NCI-H2029 (cell line): ENCODE measurements at regions not wholly inside any gene's neighbourhood (a gene's known extent, or its start where the extent isn't known, plus 50 kb on each side); places are given as distances from the start of the nearest gene placed in this dataset.
A peak's percentile ranks its signal among the peaks of the same experiment; 100 is the strongest.

ENCODE experiments used
- DNase-seq: peaks from one replicate; lab custom pipeline; 2025; lab: John Stamatoyannopoulos, UW

DNA sequence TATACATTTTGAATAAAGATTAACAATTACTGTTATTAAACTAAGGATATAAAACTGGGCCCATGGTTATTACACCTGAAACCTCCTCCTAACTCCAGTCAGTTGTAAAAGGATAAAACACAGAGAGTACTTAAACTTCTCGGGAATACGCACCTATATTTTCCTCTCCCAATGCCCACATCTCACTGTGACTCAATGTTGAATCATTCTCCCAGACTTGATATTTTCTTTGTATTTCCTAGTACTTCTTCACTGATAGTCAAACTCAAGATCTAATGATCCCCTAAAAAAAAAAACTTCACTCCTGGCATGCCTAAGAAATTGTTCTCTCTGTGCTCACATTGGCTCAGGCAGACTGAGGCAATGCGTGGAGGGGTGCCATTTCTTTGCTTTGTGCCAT is 212.5 kb upstream of the DKK2 start:
- no peak for DNase-seq

DNA sequence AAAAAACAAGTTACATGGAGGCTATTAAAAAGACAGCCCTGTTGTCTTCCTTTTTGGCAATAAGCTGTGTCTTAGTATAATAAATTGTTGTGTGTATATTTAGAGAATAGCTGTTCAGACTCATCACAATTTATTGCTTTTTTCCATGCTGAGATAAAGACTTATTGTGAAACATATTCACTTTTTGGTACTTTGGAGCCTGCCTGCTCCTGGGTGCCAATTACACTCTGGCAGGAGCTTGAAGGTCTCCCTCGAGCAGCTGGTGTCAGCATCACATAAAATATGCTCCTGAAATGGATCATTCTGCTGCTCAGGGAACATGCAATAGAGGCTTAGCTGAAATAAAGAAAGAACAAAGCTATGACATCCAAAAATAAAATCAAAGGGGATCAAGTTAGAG is 211.6 kb upstream of the DKK2 start:
- DNase-seq: no peak

DNA sequence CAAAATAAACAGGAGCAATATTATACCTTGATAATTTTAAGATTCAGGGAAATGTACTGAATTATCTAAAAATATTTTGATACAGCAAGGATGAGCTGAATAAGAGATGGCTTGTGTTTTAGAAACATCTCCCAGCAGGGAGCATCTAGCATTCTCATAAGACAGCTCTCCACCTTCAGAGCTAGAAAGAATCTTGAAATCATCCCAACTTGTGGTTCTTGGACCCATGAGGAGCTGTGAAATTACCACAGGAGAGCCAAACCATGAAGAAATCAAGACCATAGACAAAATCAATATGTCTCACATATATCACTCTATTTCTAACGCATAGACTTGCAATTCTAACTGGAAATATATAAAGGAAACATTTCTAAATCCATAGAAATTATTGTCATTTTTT is 210.6 kb upstream of the DKK2 start:
- DNase-seq: no peak

DNA sequence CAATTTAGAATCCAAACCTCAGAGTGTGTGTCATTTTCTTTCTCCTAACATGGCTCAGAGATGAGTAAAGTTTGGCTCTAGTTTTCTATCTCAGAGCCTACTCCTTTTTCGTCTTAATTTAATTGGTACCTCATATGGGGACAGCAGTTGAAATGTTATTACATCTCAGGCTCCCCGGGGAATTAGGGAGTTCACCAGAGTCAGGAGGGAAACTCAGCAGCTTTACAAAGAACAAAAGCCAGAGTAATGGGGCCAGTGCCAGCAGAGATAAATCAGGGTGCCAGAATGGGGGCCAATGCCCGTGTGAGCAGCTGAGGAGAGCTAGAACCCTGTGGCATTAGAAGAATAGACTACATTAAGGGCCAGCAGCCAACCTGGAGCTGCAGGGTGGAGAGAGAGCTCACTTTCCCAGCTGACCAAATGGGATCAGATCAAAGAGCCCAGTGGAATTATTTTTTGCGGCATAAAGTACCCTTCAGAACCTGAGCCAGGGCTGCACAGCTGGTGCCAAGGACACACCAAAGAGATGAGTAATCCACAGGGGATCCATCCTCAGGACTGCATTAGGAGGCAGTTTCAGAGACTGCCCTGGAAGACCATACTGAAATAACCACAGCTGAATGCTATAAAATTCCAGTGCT is 207.1 kb upstream of the DKK2 start:
- no peak for DNase-seq

DNA sequence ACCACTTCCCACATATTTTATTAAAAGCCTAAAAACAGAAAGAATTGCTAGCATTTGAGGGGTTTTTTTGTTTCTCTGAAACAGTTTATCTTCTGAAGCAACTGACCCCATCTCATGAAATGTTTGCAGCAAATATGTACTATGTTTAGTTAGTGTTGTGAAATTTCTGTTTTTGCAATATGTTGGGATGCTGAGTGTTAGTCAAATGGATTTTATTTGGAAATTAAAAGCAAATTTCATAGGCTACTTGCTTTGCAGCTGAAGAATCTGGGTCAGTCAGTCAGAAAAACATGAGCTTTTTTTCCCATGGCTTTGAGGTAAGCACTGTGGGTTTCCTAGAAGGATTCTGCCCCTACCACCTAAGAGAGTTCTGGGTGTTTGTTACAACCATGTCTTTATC is 184.9 kb upstream of the DKK2 start:
- DNase-seq: no peak

DNA sequence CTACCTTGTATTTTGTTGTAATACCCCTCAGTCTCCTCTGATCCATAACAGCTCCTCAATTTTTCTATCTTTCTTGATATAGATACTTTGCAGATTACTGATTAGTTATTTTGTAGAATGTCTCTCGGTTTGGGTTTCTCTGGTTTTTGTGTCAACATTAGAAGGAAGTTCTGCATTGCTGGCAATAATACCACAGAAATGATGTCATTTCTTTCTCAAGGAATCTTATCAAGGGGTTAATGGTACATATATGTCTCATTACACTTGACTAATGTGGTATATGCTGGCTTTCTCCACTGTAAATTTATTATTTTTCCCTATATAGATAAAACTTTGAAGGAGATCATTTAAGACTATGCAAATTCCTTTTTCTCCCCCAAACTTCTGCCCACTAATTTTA is 183.6 kb upstream of the DKK2 start:
- DNase-seq: no peak

DNA sequence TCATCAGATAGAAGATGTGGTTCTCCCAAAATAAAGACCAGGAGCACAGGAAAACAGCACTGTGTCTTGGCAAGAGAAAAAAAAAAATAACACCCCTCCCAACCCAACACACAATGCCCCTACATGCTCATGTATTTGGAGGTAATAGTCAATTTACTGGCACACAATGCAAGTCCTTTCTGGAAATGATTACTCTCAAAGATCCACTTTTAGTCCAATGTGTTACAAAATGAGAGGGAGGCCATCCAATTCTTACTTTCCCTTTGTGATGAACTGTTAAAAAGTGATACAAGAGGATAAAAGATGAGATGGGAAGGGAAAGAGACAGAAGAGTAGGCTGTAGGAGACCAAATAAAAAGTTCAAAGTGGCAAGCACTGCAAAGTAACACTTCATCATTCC is 180.3 kb upstream of the DKK2 start:
- DNase-seq: no peak

DNA sequence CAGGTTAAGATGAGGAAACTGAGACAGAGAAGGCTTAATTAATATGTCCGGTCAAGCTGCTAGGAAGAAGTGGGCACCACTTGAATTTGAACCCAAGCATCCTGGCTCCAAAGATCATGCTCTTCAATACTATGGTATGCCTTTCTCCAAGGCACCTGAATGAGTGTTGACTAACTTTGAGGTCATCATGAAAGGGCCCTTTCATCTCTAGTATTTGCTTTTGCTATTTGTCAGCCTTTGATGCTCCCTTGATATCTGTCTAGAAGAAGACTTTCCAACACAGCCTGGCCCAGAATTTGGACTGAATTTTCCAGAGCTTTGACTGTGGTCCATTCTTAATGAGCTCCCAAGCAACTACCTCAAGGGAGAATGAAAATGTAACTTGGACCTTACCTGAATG is 179.1 kb upstream of the DKK2 start:
- DNase-seq: no peak

DNA sequence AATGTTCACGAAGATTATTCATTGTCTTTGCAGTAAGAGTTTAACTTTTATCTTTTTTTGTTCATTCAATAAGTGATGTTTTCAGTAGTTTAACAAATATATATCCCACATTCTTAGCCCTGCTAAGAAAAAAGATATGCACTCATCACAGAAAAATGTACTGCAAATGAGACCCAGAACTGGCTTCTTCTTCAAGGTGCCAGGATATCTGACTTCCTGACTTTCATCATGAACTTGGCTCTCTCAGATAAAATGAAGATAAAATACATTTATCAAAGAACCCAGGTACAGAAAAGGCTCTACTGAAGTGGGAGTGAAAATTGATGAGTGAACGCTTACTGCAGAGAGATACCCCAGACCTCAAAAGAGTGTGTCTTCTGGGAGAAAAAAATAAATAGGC is 177.8 kb upstream of the DKK2 start:
- no peak for DNase-seq

DNA sequence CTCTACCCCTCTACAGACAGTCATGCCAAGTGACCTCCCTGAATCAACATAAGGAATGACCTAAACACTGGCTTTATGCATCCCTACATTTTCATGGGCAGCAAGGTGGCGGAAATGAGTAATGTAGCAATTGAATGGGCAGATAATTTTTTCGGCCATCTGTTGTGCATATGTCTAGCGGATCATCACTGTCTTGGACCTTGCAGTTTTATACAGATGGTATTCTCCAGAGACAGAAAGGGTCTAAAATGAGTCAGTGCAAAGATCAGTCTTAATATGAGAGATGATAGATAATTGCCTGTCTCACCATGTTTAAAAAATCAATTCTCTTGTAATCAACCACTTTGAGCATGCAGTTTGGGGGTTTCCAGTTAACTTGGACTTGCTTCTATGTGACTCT is 177.3 kb upstream of the DKK2 start:
- no peak for DNase-seq

DNA sequence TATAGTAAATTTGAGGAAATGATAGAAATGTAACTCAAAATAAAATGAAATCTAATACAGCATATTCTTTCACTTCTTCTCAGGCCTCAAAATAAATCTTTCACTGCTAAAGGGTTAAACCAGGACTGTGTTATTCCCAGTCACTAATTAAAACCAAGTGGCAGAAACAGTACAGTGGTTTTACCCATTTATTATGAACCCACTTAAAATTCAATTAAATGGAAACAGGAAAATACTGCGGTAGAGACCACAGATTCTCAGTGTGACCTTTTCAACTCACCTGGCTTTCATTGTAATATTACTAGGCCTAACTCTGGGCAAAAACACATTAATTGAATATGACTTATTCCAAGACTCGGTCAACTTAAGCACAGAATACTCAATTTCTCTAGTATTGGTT is 176.5 kb upstream of the DKK2 start:
- no peak for DNase-seq

DNA sequence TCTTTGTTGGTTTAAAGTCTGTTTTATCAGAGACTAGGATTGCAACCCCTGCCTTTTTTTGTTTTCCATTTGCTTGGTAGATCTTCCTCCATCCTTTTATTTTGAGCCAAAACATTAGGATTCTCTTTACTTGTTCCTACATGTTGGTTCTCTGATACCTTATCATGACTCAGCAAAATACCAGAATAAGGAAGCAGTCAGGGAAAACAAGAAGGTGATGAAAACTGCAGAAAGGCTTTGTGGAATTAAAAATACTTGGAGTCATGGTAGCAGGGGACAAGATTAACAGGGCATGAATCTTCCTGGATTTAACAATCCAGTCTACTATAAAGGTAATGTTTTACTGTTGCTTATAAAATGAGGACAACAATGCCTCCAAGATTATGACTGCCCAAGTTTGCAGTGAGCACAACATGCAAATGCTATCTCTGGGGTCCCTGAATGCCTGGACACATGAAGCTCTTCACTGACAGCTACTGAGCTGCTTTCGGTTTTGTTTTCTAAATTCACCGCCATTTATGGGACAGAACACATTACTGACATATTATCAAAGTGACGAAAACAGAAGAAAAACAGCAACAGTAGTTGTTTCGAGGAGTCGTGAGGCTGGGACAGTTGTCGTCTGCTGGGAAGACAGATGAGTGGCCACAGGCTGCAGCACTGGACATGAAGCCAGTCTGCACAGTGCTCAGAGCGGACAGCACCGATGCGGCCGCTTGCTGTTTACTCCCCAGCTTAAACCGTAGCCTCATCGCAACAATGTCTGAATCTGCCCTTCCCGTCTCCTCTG is 174.5 kb upstream of the DKK2 start:
- no peak for DNase-seq

DNA sequence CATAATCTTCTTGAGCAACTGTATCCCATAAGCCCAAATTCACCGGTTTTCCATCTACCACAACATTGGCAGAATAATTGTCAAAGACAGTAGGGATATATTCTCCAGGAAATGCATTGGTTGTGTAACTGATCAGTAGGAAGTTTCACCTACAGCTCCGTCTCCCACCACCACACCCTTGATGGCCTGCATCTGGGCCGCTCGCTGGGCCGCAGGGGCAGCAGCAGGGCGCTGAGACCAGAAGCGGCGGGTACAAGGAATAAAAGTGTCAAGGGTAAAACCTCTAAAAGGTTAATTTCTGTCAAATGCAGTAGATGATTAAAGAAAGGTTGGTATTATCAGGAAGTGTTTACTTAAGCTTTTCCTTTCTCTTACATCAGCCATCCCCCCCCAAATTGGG is 167.6 kb upstream of the DKK2 start:
- no peak for DNase-seq

DNA sequence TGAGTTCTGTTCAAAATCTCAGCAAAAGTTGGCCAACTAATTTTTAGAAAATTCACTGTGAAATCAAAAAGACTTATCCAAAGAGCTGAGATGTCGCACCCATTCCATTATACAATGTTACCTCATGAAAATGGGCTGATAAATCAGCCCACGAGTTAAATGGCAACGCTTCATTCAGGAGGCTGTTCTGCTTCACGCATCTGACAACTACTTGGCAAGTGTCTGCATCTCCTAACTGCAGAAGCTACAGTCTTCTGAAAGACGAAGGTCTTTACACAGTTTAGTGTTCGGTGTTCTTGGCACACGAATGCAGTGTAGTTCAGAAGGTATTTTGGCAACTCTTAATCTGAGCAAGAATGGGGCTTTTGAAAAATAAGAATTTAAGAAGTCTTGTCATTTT is 166.6 kb upstream of the DKK2 start:
- no peak for DNase-seq

DNA sequence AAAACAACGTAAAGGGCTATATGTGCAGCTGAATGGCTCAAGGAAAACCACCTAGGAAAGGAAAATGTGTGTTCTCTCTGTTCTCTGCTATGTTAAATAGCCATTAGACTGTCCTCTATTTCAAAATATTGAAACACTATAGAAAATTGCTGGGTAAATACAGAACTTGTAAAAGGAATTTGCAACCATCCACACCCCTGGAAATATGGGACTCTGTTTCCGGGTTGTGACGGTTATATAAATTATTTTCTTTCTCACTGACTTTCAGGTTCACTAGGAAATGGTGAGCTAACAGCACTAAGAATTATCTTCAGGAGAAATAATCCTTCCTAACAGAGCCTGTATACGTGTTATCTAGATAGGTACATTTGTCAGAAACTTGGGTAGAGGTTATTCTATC is 161.0 kb upstream of the DKK2 start:
- DNase-seq: no peak

DNA sequence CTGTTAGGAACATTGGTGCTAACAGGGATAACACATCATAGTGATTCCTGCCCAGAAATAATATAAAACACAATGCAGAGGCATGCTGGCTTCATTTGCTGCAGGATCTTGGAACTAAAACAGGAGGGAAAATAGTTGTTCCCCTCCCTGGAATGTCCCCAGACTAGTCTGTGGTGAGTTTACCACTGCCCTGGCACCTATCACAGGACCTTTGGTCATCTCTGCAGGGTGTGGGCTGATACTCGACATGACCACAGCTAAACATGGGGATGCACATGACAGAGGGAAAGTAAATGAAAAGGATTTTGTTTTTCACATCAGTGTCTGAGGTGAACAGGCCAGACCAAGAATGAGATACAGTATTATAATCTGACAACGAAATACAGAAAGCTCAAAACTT is 160.2 kb upstream of the DKK2 start:
- no peak for DNase-seq

DNA sequence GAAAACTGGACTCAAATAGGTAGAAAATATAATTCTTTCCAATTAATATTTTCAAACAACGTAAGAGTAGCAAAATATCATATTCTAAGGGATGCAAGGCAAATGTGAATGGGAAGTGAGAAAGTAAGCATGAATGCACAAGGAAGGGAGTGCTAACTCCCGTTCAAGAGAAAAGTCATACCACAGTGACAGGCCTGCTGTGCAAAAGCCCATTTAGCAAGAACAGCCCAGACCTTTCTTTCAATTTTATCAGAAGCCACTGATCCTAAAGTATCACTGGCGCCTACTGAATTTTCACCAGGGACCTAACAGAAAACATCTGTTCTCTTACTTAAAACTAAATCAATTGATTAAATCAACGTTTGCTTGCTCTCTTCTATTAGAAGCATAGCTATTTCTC is 157.9 kb upstream of the DKK2 start:
- DNase-seq: no peak

DNA sequence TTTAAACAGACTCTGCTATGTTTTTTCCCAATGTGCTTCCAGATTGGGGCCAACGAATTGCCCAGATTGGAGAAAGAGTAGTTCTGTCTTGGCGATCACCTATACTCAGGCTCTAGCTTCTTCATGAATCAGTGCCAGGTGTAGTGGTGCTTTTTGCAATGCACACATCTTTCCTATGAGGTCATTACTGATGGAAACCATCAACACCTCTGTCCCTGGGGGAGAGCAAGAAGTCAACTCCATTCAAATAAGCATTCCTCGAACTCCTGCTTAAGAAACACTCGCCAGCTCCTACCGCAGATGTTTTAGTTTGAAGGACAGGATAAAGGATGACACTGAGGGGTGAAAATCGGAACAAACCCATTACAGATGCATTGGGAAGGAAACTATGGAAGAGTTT is 156.5 kb upstream of the DKK2 start:
- no peak for DNase-seq

DNA sequence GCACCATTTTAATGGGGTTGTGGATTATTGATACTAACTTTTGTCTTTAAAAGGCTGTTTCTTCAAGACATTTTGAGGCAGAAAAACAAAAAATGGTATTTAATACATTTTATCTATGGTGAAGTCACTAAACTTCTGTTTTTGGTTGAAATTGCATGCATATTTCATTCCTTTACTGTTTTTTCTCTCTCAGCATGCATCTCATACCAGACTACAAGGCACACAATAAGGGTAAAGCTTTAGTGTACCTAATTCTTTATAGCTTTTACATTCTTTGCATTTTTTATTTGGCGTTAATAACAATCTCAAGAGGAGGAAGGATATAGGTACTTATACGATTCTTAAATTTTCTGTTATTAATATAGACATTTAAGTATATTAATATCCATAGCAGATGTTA is 151.0 kb upstream of the DKK2 start:
- DNase-seq: no peak

DNA sequence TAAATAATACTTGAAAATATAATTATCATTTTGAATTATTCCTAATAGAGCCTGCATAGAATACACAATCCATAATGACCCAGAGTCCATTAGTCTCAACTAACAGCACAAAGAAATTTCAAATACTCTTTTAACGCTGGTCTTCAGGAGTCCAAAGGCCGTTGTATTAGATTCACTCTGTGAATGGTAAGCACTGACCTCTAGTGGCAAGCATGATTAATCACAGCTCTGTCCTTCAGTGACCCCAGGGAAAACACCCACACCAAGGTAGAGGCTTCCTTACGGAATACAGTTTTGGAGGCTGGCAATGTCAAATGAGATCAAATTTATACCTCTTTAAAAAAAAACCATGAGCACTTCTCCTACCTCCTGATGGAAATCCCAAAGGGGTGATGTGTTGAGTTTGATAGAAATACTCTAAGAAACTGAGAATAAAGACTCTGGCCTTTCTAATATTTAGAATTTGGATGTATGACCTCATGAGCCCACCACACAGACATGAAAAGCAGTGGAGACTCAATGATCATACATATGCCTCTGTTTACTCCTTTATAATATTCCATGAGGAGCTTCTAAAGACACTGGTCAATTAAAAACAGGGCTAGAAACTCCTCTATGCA is 147.2 kb upstream of the DKK2 start:
- DNase-seq: peak; percentile 8

DNA sequence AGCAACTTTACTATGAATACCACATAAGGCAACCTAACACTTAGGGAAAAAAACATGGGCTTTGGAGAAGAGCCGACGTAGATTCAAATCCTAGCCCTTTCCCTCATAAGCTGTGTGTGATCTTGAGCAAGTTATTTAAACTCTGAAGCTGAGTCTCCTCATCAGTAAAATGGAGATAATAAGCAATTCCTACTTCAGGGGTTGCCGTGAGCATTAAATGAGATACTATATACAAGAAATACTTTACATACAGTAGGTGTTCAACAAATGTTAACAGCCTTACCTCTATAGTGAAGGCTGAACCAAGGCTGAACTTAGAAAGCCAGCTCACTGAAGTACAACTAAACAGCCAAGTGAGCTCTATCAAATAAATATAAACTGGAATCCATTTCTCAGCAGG is 146.2 kb upstream of the DKK2 start:
- DNase-seq: no peak

DNA sequence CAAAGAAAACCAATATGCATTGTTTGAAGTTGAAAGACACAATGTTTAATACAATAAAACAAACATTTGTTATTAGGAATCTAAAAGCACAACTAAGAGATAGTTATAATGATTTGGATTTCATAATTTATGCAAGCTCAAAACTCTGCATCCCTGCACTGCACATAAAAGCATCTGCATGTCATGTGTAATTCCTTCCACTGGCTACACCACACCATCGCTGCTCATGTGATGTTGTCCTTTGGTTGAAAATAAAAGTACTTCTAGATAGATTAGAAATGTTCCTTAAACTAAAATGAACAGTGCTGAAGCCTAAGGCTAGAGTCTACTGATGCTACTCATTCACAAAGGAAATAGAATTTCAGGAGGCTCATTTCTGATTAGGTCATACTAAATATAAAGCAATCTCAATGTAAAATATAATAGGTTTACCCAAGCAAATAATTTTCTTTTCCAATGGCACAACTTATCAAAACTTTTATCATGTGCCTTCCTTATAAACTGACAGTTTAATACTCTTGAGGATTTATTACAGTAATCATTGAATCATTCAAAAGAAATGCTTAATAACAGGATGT is 130.8 kb upstream of the DKK2 start:
- DNase-seq: no peak

DNA sequence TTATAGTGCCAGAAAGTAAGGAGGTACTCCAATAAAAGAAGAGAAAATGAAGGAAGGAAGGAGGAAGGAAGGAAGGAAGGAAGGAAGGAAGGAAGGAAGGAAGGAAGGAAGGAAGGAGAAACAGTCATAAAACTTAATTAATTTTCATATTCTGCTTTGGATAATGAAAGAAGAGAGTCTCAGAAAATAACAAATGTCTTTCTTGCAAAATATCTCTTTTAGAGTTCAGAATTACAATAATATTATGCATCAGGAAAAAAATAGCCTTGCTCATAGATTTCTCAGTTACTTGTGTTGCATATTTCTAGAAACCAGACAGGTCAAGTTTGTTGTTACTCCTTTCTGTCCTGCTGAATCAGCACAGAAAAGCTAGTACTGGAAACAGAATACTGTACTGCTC is 130.1 kb upstream of the DKK2 start:
- no peak for DNase-seq
